ENCODE measurements at regions not wholly inside any gene's neighbourhood (a gene's known extent, or its start where the extent isn't known, plus 50 kb on each side); places are given as distances from the start of the nearest gene placed in this dataset.

- no peak overlapping the region for H3K9ac ChIP-seq
- H3K4me3 ChIP-seq (IDR thresholded peaks at IDR 0.05; ENCODE audit: insufficient read depth, low read depth, low read length) = no peak overlapping the region
- H3K4me1 ChIP-seq (ENCODE audit: low read depth, poor library complexity, severe bottlenecking) = peaks cover 15% of the 10 kb centered on the region
- H3K27ac ChIP-seq = no peak overlapping the region
- no peak overlapping the region for H3K4me2 ChIP-seq
- H3K36me3 ChIP-seq (ENCODE audit: insufficient read depth) = no peaks in the 10 kb centered on the region
- H3K79me2 ChIP-seq (ENCODE audit: insufficient read depth, low read depth) = no peaks in the 10 kb centered on the region
- no peak for TF ChIP-seq CTCF (conservative IDR thresholded peaks at IDR 0.05; ENCODE audit: low read depth, low read length)
- no peak overlapping the region for H2AFZ ChIP-seq (ENCODE audit: low read depth)
- no peaks in the 10 kb centered on the region for H3K27me3 ChIP-seq (ENCODE audit: insufficient read depth, low read depth)
- no peaks in the 10 kb centered on the region for H4K20me1 ChIP-seq (ENCODE audit: insufficient read depth)
Observed at GRCh38 chr5:117633093-117633492, 1058.5 kb upstream of the SEMA6A start.

- TF ChIP-seq CTCF (conservative IDR thresholded peaks at IDR 0.05; ENCODE audit: low read depth, low read length) = no peak
- peak overlapping the region; percentile 58 for H3K4me2 ChIP-seq
- H3K9ac ChIP-seq = no peak overlapping the region
- peaks cover 44% of the 10 kb centered on the region for H3K4me1 ChIP-seq (ENCODE audit: low read depth, poor library complexity, severe bottlenecking)
- no peak overlapping the region for H3K4me3 ChIP-seq (IDR thresholded peaks at IDR 0.05; ENCODE audit: insufficient read depth, low read depth, low read length)
- 0 out of 2 replicates have a peak overlapping the region, but pooled peaks have one; percentile 23 for H2AFZ ChIP-seq (ENCODE audit: low read depth)
- no peaks in the 10 kb centered on the region for H3K27me3 ChIP-seq (ENCODE audit: insufficient read depth, low read depth)
- H4K20me1 ChIP-seq (ENCODE audit: insufficient read depth) = no peaks in the 10 kb centered on the region
- peak overlapping the region; percentile 71 for H3K27ac ChIP-seq
- H3K36me3 ChIP-seq (ENCODE audit: insufficient read depth) = no peaks in the 10 kb centered on the region
- H3K79me2 ChIP-seq (ENCODE audit: insufficient read depth, low read depth) = no peaks in the 10 kb centered on the region
Observed at GRCh38 chr5:117624201-117624600, 1049.6 kb upstream of the SEMA6A start.

- peak overlapping the region; percentile 58 for H3K4me2 ChIP-seq
Observed at GRCh38 chr5:117623042-117623805, 1048.6 kb upstream of the SEMA6A start.

GRCh38 chr5:117621921-117622320 is 1047.3 kb upstream of the SEMA6A start:
- no peaks in the 10 kb centered on the region for H3K27me3 ChIP-seq (ENCODE audit: insufficient read depth, low read depth)
- H3K36me3 ChIP-seq (ENCODE audit: insufficient read depth) = no peaks in the 10 kb centered on the region
- no peak overlapping the region for H3K9ac ChIP-seq
- 0 out of 2 replicates have a peak overlapping the region, but pooled peaks have one; percentile 58 for H3K4me2 ChIP-seq
- no peak for TF ChIP-seq CTCF (conservative IDR thresholded peaks at IDR 0.05; ENCODE audit: low read depth, low read length)
- H3K27ac ChIP-seq = peak overlapping the region; percentile 71
- no peaks in the 10 kb centered on the region for H3K79me2 ChIP-seq (ENCODE audit: insufficient read depth, low read depth)
- peaks cover 38% of the 10 kb centered on the region for H3K4me1 ChIP-seq (ENCODE audit: low read depth, poor library complexity, severe bottlenecking)
- no peaks in the 10 kb centered on the region for H4K20me1 ChIP-seq (ENCODE audit: insufficient read depth)
- H2AFZ ChIP-seq (ENCODE audit: low read depth) = 0 out of 2 replicates have a peak overlapping the region, but pooled peaks have one; percentile 9
- H3K4me3 ChIP-seq (IDR thresholded peaks at IDR 0.05; ENCODE audit: insufficient read depth, low read depth, low read length) = no peak overlapping the region

More at GRCh38 chr5:117623042-117623805, 1048.6 kb upstream of the SEMA6A start:
- H3K36me3 ChIP-seq (ENCODE audit: insufficient read depth) = no peaks in the 10 kb centered on the region
- H3K4me1 ChIP-seq (ENCODE audit: low read depth, poor library complexity, severe bottlenecking) = peaks cover 38% of the 10 kb centered on the region
- H3K9ac ChIP-seq = no peak overlapping the region; the same call in 1 of the 2 replicates
- no peak overlapping the region for H3K4me3 ChIP-seq (IDR thresholded peaks at IDR 0.05; ENCODE audit: insufficient read depth, low read depth, low read length)
- H3K79me2 ChIP-seq (ENCODE audit: insufficient read depth, low read depth) = no peaks in the 10 kb centered on the region
- TF ChIP-seq CTCF (conservative IDR thresholded peaks at IDR 0.05; ENCODE audit: low read depth, low read length) = no peak
- H4K20me1 ChIP-seq (ENCODE audit: insufficient read depth) = no peaks in the 10 kb centered on the region
- peak overlapping the region; percentile 71 for H3K27ac ChIP-seq
- no peaks in the 10 kb centered on the region for H3K27me3 ChIP-seq (ENCODE audit: insufficient read depth, low read depth)
- H2AFZ ChIP-seq (ENCODE audit: low read depth) = peak overlapping the region; percentile 23

All from KMS-11 (cell line).